ENCODE measurements at regions not wholly inside any gene's neighbourhood (a gene's known extent, or its start where the extent isn't known, plus 50 kb on each side); places are given as distances from the start of the nearest gene placed in this dataset.

GRCh38 chr1:38268226-38268625, 221.6 kb upstream of the POU3F1 start:
- WGBS, 5 donors: 64 to 86% (median 77%) methylated on average over 4 of the region's 4 CpGs
- Histone ChIP-seq H3K9me3 (no peaks in the 10 kb centered on the region), H3K4me1 (no peaks in the 10 kb centered on the region), H3K4me3 (no peak overlapping the region), H3K27me3 (replicated peaks in 1 of 7) (peaks cover 0 to 89% (median 8%) of the 10 kb centered on the region in 7 donors), H3K27ac (no peak overlapping the region), H3K36me3 (no peaks in the 10 kb centered on the region)
- peak; percentile 42 for DNase-seq
- TF ChIP-seq CTCF (IDR thresholded peaks at IDR 0.05 in 8 of 11, conservative IDR thresholded peaks at IDR 0.05 in 3 of 11): no peak
- TF ChIP-seq POLR2A (IDR thresholded peaks at IDR 0.05): no peak
- intact Hi-C loops (cut with DNase I; ENCODE audit: low total_unique reads): no loop called here

DNA sequence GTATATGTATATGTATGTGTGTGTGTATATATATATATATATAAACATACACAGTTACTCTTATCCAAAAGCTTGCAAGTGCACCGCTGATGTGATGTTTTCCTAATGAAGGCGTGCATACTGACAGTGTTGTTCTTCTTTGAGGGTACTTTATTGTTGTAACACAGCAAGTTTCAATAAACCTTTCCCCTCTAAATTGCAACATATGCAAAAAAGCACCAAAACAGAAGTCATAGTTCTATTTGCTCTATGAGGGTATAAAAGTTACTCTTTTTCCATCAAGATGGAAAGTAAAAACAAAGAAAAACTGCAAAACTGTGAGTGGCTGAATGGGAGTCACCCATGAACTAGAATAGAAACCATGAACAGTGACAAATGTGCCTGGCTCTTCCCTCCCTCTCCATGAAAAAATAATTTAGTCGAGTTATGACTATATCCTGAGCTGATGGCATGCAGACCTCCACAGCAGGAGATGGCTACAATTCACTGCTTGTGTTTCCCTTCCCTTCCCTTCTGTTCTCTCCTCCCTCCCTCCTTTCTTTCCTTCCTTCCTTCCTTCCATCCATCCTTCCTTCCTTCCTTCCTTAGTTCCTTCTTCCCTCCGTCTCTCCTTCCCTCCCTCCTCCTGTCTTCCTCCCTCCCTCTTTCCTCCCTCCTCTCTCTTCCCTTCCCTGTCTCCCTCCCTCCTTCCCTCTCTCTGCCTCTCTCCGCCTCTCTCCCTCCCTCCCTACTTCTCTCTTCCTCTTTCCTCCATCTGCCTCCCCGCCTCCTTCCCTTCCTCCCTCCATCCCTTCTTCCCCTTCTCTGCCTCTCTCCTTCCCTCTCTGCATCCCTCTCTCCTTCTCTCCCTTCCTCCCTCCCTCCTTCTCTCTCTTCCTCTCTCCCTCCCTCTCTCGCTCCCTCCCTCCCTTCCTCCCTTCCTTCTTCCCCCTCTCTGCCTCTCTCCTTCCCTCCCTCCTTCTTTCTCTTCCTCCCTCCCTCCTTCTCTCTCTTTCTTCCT, 220.7 kb upstream of the POU3F1 start:
- DNase-seq: no peak
- Histone ChIP-seq H3K4me1 (no peaks in the 10 kb centered on the region), H3K27me3 (replicated peaks in 1 of 7) (peaks cover 0 to 85% (median 8%) of the 10 kb centered on the region in 7 donors), H3K27ac (no peak overlapping the region), H3K9me3 (no peaks in the 10 kb centered on the region), H3K36me3 (no peaks in the 10 kb centered on the region), H3K4me3 (no peak overlapping the region)
- intact Hi-C loops (cut with DNase I; ENCODE audit: low total_unique reads): no loop called here
- no peak for TF ChIP-seq CTCF (IDR thresholded peaks at IDR 0.05 in 8 of 11, conservative IDR thresholded peaks at IDR 0.05 in 3 of 11)
- TF ChIP-seq POLR2AphosphoS5 (IDR thresholded peaks at IDR 0.05): no peak
- no peak for TF ChIP-seq POLR2A (IDR thresholded peaks at IDR 0.05)
- 68 to 80% (median 72%) methylated on average over 7 of the region's 7 CpGs for WGBS, 5 donors

DNA sequence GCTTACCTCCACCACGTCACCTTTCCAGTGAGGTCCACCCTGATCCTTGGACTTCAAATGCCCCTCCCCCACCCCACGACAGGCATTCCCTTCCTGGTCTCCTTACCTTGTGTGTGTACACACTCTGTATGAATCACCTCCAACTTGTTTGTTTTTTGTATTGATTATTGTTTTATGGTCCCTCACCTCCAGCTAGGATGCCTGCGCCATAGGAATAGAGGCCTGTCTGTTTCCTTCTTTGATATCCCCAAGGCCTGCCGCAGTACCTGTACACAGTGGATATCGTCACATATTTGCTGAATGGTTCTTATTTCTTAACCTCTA, 219.6 kb upstream of the POU3F1 start:
- DNase-seq: peak; percentile 3
- 91 to 96% (median 92%) methylated on average over 5 of the region's 5 CpGs for WGBS, 5 donors

More for the DNA sequence above, 219.6 kb upstream of the POU3F1 start:
- H3K9me3 ChIP-seq: no peaks in the 10 kb centered on the region
- H3K27ac ChIP-seq: no peak overlapping the region
- no peaks in the 10 kb centered on the region for H3K4me1 ChIP-seq
- intact Hi-C loops (cut with DNase I; ENCODE audit: low total_unique reads): no loop called here
- H3K36me3 ChIP-seq: no peaks in the 10 kb centered on the region
- H3K4me3 ChIP-seq: no peak overlapping the region
- no peak for TF ChIP-seq POLR2A (IDR thresholded peaks at IDR 0.05)
- TF ChIP-seq POLR2AphosphoS5 (IDR thresholded peaks at IDR 0.05): no peak
- no peak for TF ChIP-seq CTCF (IDR thresholded peaks at IDR 0.05 in 8 of 11, conservative IDR thresholded peaks at IDR 0.05 in 3 of 11)
- peaks cover 0 to 85% (median 8%) of the 10 kb centered on the region in 7 donors for H3K27me3 ChIP-seq (replicated peaks in 1 of 7)

All from spleen (tissue), 11 donors.